WTC11 (cell line): ENCODE measurements at regions not wholly inside any gene's neighbourhood (a gene's known extent, or its start where the extent isn't known, plus 50 kb on each side); places are given as distances from the start of the nearest gene placed in this dataset.

Experiments used
- ATAC-seq: fragments of 200-7000 bp; cut with Tn5 transposase; 2 replicates; pipeline ENCODE4 v1.10.0; 2021; ENCODE audit warnings: mild to moderate bottlenecking, moderate library complexity
- CTCF ChIA-PET: fragments of 300-600 bp; sonication (Branson Sonifier 250); formaldehyde crosslinking; loops from one replicate; lab custom pipeline; 2021; ENCODE audit warnings: antibody characterized with exemption; lab: Charles Lee
- POLR2A ChIA-PET: fragments of 350-600 bp; sonication (Branson Sonifier 250); formaldehyde crosslinking; loops from one replicate; lab custom pipeline; 2021; ENCODE audit warnings: antibody characterized with exemption; lab: Charles Lee
- DNase-seq: peaks from one replicate; pipeline ENCODE4 v3.0.0; 2021; ENCODE audit warnings: low spot score
- H3K27ac Mint-ChIP-seq: 2 replicates; pipeline ENCODE4 v1.8.0; 2021; ENCODE audit warnings: mixed read lengths
- H3K27me3 Mint-ChIP-seq: 2 replicates; pipeline ENCODE4 v1.8.0; 2021; ENCODE audit warnings: low read depth, mild to moderate bottlenecking, moderate library complexity, mixed read lengths
- H3K36me3 Mint-ChIP-seq: 2 replicates; pipeline ENCODE4 v1.8.0; 2021; ENCODE audit warnings: mixed read lengths
- H3K4me1 Mint-ChIP-seq: 2 replicates; pipeline ENCODE4 v1.8.0; 2022; ENCODE audit warnings: mixed read lengths
- H3K4me3 Mint-ChIP-seq: 2 replicates; pipeline ENCODE4 v1.8.0; 2021; ENCODE audit warnings: mild to moderate bottlenecking, moderate library complexity, mixed read lengths
- H3K9me3 Mint-ChIP-seq: 2 replicates; pipeline ENCODE4 v1.8.0; 2021; ENCODE audit warnings: mixed read lengths
- ARID4B ChIP-seq: sonication (generic); formaldehyde crosslinking; IDR thresholded peaks from 2 replicates; pipeline ENCODE4 v1.8.0; 2023; ENCODE audit warnings: missing genetic modification reagents, mild to moderate bottlenecking, borderline replicate concordance
- E2F5 ChIP-seq: sonication (generic); formaldehyde crosslinking; IDR thresholded peaks from 2 replicates; pipeline ENCODE4 v1.8.1; 2022; ENCODE audit warnings: mild to moderate bottlenecking, moderate library complexity, missing genetic modification reagents
- ESRRA ChIP-seq: sonication (generic); formaldehyde crosslinking; IDR thresholded peaks from 2 replicates; pipeline ENCODE4 v1.8.1; 2022; ENCODE audit warnings: mild to moderate bottlenecking, missing genetic modification reagents, borderline replicate concordance
- FOXJ3 ChIP-seq: sonication (generic); formaldehyde crosslinking; IDR thresholded peaks from 2 replicates; pipeline ENCODE4 v1.9.0; 2021; ENCODE audit warnings: missing genetic modification reagents, mild to moderate bottlenecking, borderline replicate concordance
- FOXP1 ChIP-seq: sonication (generic); formaldehyde crosslinking; IDR thresholded peaks from 2 replicates; pipeline ENCODE4 v1.8.0; 2022; ENCODE audit warnings: missing genetic modification reagents, mild to moderate bottlenecking, moderate library complexity, borderline replicate concordance
- GABPB1 ChIP-seq: sonication (generic); formaldehyde crosslinking; IDR thresholded peaks from 2 replicates; pipeline ENCODE4 v1.8.1; 2023; ENCODE audit warnings: mild to moderate bottlenecking, missing genetic modification reagents
- GRHL2 ChIP-seq: fragments of 250-450 bp; sonication (Bioruptor Pico); IDR thresholded peaks from 2 replicates; pipeline ENCODE4 v1.8.0; 2022; ENCODE audit warnings: mild to moderate bottlenecking, moderate library complexity; ENCODE audit not compliant: insufficient replicate concordance, severe bottlenecking
- IRF2 ChIP-seq: sonication (generic); formaldehyde crosslinking; IDR thresholded peaks from 2 replicates; pipeline ENCODE4 v1.8.0; 2022; ENCODE audit warnings: low read depth, missing genetic modification reagents, borderline replicate concordance
- JAZF1 ChIP-seq: fragments of 250-450 bp; sonication (Bioruptor Pico); IDR thresholded peaks from 2 replicates; pipeline ENCODE4 v1.9.0; 2021; ENCODE audit warnings: moderate library complexity, mild to moderate bottlenecking, inconsistent platforms
- MXD4 ChIP-seq: fragments of 250-450 bp; sonication (Bioruptor Pico); IDR thresholded peaks from 2 replicates; pipeline ENCODE4 v1.8.0; 2021; ENCODE audit warnings: mild to moderate bottlenecking, moderate library complexity, borderline replicate concordance
- NFE2L1 ChIP-seq: sonication (generic); formaldehyde crosslinking; IDR thresholded peaks from 2 replicates; pipeline ENCODE4 v1.8.1; 2023; ENCODE audit warnings: missing genetic modification reagents
- STAT6 ChIP-seq: sonication (generic); formaldehyde crosslinking; conservative IDR thresholded peaks from 2 replicates; pipeline ENCODE4 v1.8.1; 2023; ENCODE audit warnings: mild to moderate bottlenecking, low read depth, missing genetic modification reagents, moderate library complexity
- TCF7 ChIP-seq: sonication (generic); formaldehyde crosslinking; IDR thresholded peaks from 2 replicates; pipeline ENCODE4 v1.8.0; 2022; ENCODE audit warnings: mild to moderate bottlenecking, low read depth, missing genetic modification reagents, moderate library complexity
- TEAD1 ChIP-seq: sonication (generic); formaldehyde crosslinking; IDR thresholded peaks from 2 replicates; pipeline ENCODE4 v1.8.0; 2022; ENCODE audit warnings: mild to moderate bottlenecking, missing genetic modification reagents
- ZMAT4 ChIP-seq: fragments of 250-450 bp; sonication (Bioruptor Pico); IDR thresholded peaks from 2 replicates; pipeline ENCODE4 v1.9.0; 2021; ENCODE audit warnings: mild to moderate bottlenecking
- ZNF232 ChIP-seq: sonication (generic); formaldehyde crosslinking; IDR thresholded peaks from 2 replicates; pipeline ENCODE4 v1.8.0; 2022; ENCODE audit warnings: mild to moderate bottlenecking, missing genetic modification reagents
- ZNF416 ChIP-seq: fragments of 250-450 bp; sonication (Bioruptor Pico); IDR thresholded peaks from 2 replicates; pipeline ENCODE4 v1.9.0; 2021; ENCODE audit warnings: mild to moderate bottlenecking, inconsistent platforms
- ZNF423 ChIP-seq: fragments of 250-450 bp; sonication (Bioruptor Pico); IDR thresholded peaks from 2 replicates; pipeline ENCODE4 v2.1.2; 2022; ENCODE audit warnings: mild to moderate bottlenecking, moderate library complexity
- ZSCAN18 ChIP-seq: fragments of 250-450 bp; sonication (Bioruptor Pico); IDR thresholded peaks from 2 replicates; pipeline ENCODE4 v2.1.2; 2022; ENCODE audit warnings: mild to moderate bottlenecking, moderate library complexity

DNA sequence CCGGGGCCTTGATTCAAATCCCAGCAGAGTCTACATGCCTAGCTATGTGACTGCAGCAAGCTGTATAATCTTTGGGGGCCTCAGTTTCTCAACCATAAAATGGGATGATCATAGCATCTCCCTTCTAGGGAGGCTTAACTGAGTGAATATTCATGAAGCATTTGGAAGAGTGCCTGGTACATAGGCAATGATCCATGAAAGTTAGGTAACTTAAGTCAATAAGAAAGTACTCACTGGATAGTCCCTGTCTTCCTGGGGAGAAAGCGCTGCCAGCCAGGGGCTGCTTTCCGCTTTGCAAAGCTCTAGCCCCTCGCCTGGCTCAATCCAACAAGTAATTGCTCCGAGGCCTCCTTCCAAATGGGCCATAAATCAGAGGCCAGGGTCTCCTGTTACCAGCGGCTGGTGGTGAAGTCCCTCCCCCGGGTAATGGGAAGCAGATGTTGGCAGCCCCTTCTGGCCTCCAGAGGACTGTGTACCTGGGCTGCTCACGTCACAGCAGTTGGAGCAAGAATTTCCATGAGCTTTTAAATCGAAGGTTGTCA lies 521.9 kb upstream of the PROK2 start:
- DNase-seq (peak; percentile 52), ATAC-seq (peak; percentile 81)
- ChIA-PET CTCF (interaction anchor here (0.9 to 1.9 kb wide), 8 partner anchors 12 to 376 kb away, joined by 3 to 5 read pairs (median 4); no protein-coding TSS in a partner anchor), POLR2A (interaction anchor here (0.6 kb wide), 1 partner anchor 187 kb away, joined by 3 read pairs; no protein-coding TSS in a partner anchor)
- Mint-ChIP-seq H3K27ac (no peak overlapping the region), H3K4me3 (no peak overlapping the region), H3K36me3 (no peaks in the 10 kb centered on the region), H3K27me3 (peaks cover 5% of the 10 kb centered on the region; the same call in 1 of the 2 replicates), H3K4me1 (peaks cover 32% of the 10 kb centered on the region), H3K9me3 (no peaks in the 10 kb centered on the region)
- no peak for TF ChIP-seq ARID4B (CRISPR knock-in tag)
- TF ChIP-seq ZSCAN18 = no peak
- no peak for TF ChIP-seq MXD4 (CRISPR knock-in tag)
- TF ChIP-seq FOXJ3 = no peak
- TF ChIP-seq STAT6 (CRISPR knock-in tag) = no peak
- no peak for TF ChIP-seq ZMAT4

- Mint-ChIP-seq H3K4me1 (peaks cover 50% of the 10 kb centered on the region), H3K4me3 (no peak overlapping the region), H3K9me3 (peaks cover 7% of the 10 kb centered on the region; the same call in 1 of the 2 replicates), H3K27me3 (peaks cover 5% of the 10 kb centered on the region; the same call in 1 of the 2 replicates), H3K27ac (no peak overlapping the region), H3K36me3 (no peaks in the 10 kb centered on the region)
- no peak for TF ChIP-seq NFE2L1 (CRISPR knock-in tag)
- TF ChIP-seq FOXP1 (CRISPR knock-in tag) = no peak
- no peak for TF ChIP-seq TEAD1 (CRISPR knock-in tag)
- no peak for TF ChIP-seq JAZF1 (CRISPR knock-in tag)
- TF ChIP-seq GRHL2 (CRISPR knock-in tag) = no peak
- TF ChIP-seq GABPB1 (CRISPR knock-in tag) = no peak
- no peak for TF ChIP-seq ZNF416 (CRISPR knock-in tag)
- TF ChIP-seq ESRRA = no peak
- TF ChIP-seq TCF7 (CRISPR knock-in tag) = no peak
- no peak for TF ChIP-seq ZNF232
- no peak for TF ChIP-seq E2F5 (CRISPR knock-in tag)
- no peak for TF ChIP-seq IRF2 (CRISPR knock-in tag)
- TF ChIP-seq ZNF423 (CRISPR knock-in tag) = no peak
- peak; percentile 63 for ATAC-seq
- DNase-seq = no peak
- POLR2A ChIA-PET = no interaction called here
- CTCF ChIA-PET = no interaction called here
Observed at GRCh38 chr3:72303926-72304325, 519.0 kb upstream of the PROK2 start.
